ENCODE measurements at regions not wholly inside any gene's neighbourhood (a gene's known extent, or its start where the extent isn't known, plus 50 kb on each side); places are given as distances from the start of the nearest gene placed in this dataset.

- H3K36me3 Mint-ChIP-seq, result no peaks in the 10 kb centered on the region
- POLR2A ChIA-PET, result no interaction called here
- CTCF ChIA-PET, result no interaction called here
- TF ChIP-seq NR3C1 (CRISPR knock-in tag; conservative IDR thresholded peaks at IDR 0.05; ENCODE audit: low read depth) (no peak), ZNF425 (CRISPR knock-in tag; conservative IDR thresholded peaks at IDR 0.05) (no peak), KAT7 (CRISPR knock-in tag; IDR thresholded peaks at IDR 0.05; ENCODE audit: borderline replicate concordance) (no peak), CREB1 (CRISPR knock-in tag; IDR thresholded peaks at IDR 0.05) (no peak), ZNF423 (CRISPR knock-in tag; IDR thresholded peaks at IDR 0.05) (no peak), ZNF281 (CRISPR knock-in tag; IDR thresholded peaks at IDR 0.05) (no peak), SP1 (CRISPR knock-in tag; conservative IDR thresholded peaks at IDR 0.05) (no peak), ZNF416 (CRISPR knock-in tag; IDR thresholded peaks at IDR 0.05) (no peak), ZNF138 (CRISPR knock-in tag; conservative IDR thresholded peaks at IDR 0.05) (no peak), ATF1 (CRISPR knock-in tag; IDR thresholded peaks at IDR 0.05) (no peak), E2F5 (CRISPR knock-in tag; IDR thresholded peaks at IDR 0.05) (no peak), NR2C2 (CRISPR knock-in tag; IDR thresholded peaks at IDR 0.05) (no peak), ZSCAN18 (CRISPR knock-in tag; IDR thresholded peaks at IDR 0.05) (no peak)
- peaks cover 8% of the 10 kb centered on the region for H3K9me3 Mint-ChIP-seq
- no peaks in the 10 kb centered on the region for H3K27me3 Mint-ChIP-seq (ENCODE audit: low read depth)
- ATAC-seq (no peak), DNase-seq (ENCODE audit: low spot score) (no peak)
- 0 out of 2 replicates have a peak, but pooled peaks cover 5% of the 10 kb centered on the region for H3K4me1 Mint-ChIP-seq
- no peak overlapping the region for H3K4me3 Mint-ChIP-seq
- no peak overlapping the region for H3K27ac Mint-ChIP-seq
Observed at GRCh38 chr2:35504419-35504818, 851.2 kb upstream of the CRIM1 start.

GRCh38 chr2:35503738-35504199 is 851.8 kb upstream of the CRIM1 start:
- no peak overlapping the region for H3K27ac Mint-ChIP-seq
- DNase-seq (ENCODE audit: low spot score), result no peak
- no peaks in the 10 kb centered on the region for H3K27me3 Mint-ChIP-seq (ENCODE audit: low read depth)
- CTCF ChIA-PET, result no interaction called here
- POLR2A ChIA-PET, result interaction anchor here (0.5 kb wide), 1 partner anchor 83 kb away, joined by 4 read pairs; no protein-coding TSS in a partner anchor
- no peaks in the 10 kb centered on the region for H3K36me3 Mint-ChIP-seq
- peaks cover 8% of the 10 kb centered on the region for H3K9me3 Mint-ChIP-seq
- TF ChIP-seq ELF4 (CRISPR knock-in tag; IDR thresholded peaks at IDR 0.05; ENCODE audit: low read depth) (no peak), TEAD1 (CRISPR knock-in tag; IDR thresholded peaks at IDR 0.05) (no peak)
- no peak for ATAC-seq
- H3K4me1 Mint-ChIP-seq, result 0 out of 2 replicates have a peak, but pooled peaks cover 5% of the 10 kb centered on the region
- no peak overlapping the region for H3K4me3 Mint-ChIP-seq

GRCh38 chr2:35503311-35503710 is 852.3 kb upstream of the CRIM1 start:
- 0 out of 2 replicates have a peak, but pooled peaks cover 5% of the 10 kb centered on the region for H3K4me1 Mint-ChIP-seq
- CTCF ChIA-PET, result no interaction called here
- no peak overlapping the region for H3K27ac Mint-ChIP-seq
- TF ChIP-seq PRDM15 (CRISPR knock-in tag; IDR thresholded peaks at IDR 0.05) (no peak), MXD4 (CRISPR knock-in tag; IDR thresholded peaks at IDR 0.05; ENCODE audit: borderline replicate concordance) (no peak), AFF4 (CRISPR knock-in tag; IDR thresholded peaks at IDR 0.05; ENCODE audit: borderline replicate concordance) (no peak)

More at GRCh38 chr2:35503311-35503710, 852.3 kb upstream of the CRIM1 start:
- no peaks in the 10 kb centered on the region for H3K27me3 Mint-ChIP-seq (ENCODE audit: low read depth)
- H3K9me3 Mint-ChIP-seq, result peaks cover 8% of the 10 kb centered on the region
- no peak for ATAC-seq
- H3K36me3 Mint-ChIP-seq, result no peaks in the 10 kb centered on the region
- DNase-seq (ENCODE audit: low spot score), result no peak
- no peak overlapping the region for H3K4me3 Mint-ChIP-seq
- POLR2A ChIA-PET, result interaction anchor here (0.5 kb wide), 1 partner anchor 84 kb away, joined by 4 read pairs; no protein-coding TSS in a partner anchor

Measured in WTC11 (cell line).